Activated naive CD4-positive, alpha-beta T cell treated with anti-CD3 and anti-CD28 coated beads, Interleukin-2, amount 50 U/mL, for 24 hours (primary cell): ENCODE measurements at regions not wholly inside any gene's neighbourhood (a gene's known extent, or its start where the extent isn't known, plus 50 kb on each side); places are given as distances from the start of the nearest gene placed in this dataset.
"Not testable (repeated sequence)": the region's sequence is repeated elsewhere in the genome, so short reads cannot be mapped to it uniquely, and the experiment has no call there.

Experiments used
- H3K27ac Mint-ChIP-seq: one replicate; pipeline ENCODE4 v1.8.0; 2021; ENCODE audit warnings: mild to moderate bottlenecking, mixed read lengths
- H3K27me3 Mint-ChIP-seq: one replicate; pipeline ENCODE4 v1.8.0; 2021; ENCODE audit warnings: mixed read lengths
- H3K36me3 Mint-ChIP-seq: one replicate; pipeline ENCODE4 v1.8.0; 2021; ENCODE audit warnings: mixed read lengths
- H3K4me1 Mint-ChIP-seq: one replicate; pipeline ENCODE4 v1.8.0; 2021; ENCODE audit warnings: mixed read lengths
- H3K4me3 Mint-ChIP-seq: one replicate; pipeline ENCODE4 v1.8.0; 2021; ENCODE audit warnings: mild to moderate bottlenecking, mixed read lengths
- H3K9me3 Mint-ChIP-seq: one replicate; pipeline ENCODE4 v1.8.0; 2021; ENCODE audit warnings: mixed read lengths

DNA sequence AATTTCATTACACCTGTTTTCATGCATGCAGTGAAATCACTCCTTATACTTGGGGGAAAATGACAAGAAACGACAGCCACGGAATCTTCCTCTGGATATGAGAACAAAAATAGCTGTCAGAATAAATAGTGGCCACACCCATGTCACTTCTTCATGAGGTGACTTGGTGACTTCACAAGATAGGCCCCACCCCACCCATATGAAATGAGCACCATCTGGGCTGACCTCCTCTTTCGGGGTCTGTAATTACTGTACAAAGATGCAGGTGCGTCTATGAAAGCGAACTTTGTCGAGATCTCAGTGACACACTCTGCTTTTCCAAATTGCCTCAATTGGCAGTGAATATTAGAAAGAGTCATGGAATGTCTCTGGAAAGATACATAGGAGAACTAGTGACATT is 184.2 kb upstream of the CCN2 start:
- peaks cover 3% of the 10 kb centered on the region for H3K27me3 Mint-ChIP-seq
- H3K4me3 Mint-ChIP-seq: no peak overlapping the region
- H3K4me1 Mint-ChIP-seq: no peaks in the 10 kb centered on the region
- H3K9me3 Mint-ChIP-seq: no peaks in the 10 kb centered on the region
- no peaks in the 10 kb centered on the region for H3K36me3 Mint-ChIP-seq
- no peak overlapping the region for H3K27ac Mint-ChIP-seq

DNA sequence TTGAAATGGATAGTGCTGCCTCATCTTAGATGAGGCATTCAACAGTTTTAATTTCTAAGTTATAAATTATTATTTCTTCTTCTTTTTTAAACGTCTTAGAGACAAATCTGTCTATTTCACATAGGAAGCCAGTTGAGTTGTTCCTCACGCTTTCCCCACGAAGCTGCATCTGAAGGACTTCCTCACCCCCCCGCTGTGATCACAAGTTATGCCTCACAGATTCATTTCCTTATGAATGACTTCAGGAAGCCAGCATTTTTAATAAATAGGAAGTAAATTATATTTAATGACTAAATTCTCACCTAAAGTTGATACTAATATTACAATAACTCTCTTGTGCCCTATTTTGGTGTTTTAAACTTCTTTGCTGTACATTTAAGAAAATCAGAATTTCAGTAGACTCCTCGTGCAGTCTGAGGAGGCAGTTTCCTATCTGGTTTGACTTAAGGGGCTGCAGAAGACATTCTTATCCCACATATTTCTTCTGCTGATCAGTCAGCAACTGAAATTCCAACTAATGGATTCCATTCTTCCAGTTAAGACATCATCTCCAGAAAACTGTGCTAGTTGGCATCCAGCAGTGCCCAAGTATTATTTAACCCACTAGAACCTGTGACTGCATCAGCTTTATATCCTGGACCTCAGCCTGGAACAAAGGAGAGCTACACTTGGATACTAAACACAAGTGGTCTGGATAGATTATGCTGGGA is 182.7 kb upstream of the CCN2 start:
- Mint-ChIP-seq H3K9me3 (no peaks in the 10 kb centered on the region), H3K4me1 (no peaks in the 10 kb centered on the region), H3K36me3 (no peaks in the 10 kb centered on the region), H3K4me3 (no peak overlapping the region), H3K27me3 (peaks cover 3% of the 10 kb centered on the region), H3K27ac (no peak overlapping the region)

DNA sequence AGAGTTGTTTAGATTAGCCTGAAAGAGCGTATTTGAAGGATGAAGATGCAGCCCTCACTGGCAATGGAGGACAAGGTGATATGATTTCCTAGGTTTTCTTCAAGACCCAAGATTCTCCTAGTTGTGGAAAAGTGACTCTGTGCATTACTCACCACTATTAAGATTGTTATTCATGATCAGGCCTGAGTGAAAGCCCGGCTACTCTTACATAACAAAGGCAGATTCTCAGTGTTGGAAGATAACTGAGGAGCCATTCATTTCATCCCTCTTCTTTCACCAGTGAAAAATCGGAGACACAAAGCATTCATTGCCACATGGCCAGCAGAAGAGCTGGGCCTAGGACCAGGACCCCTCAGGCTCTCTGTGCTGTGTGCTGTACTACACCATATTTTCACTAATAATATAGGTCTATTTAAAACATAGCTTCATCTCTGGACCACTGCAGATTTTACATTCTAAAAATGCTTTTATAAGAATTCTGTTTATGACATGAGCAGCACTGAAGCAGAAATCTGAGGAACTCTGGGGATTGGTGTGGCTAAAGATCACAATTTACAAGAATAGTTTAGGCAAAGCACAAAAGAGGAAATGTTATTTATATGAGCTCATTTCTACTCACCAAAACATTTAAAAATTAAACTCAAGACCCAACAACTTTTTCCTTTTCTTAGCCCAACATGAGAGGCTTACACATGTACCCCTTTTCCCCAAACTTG is 181.9 kb upstream of the CCN2 start:
- Mint-ChIP-seq H3K4me3 (no peak overlapping the region), H3K9me3 (no peaks in the 10 kb centered on the region), H3K27me3 (peaks cover 3% of the 10 kb centered on the region), H3K36me3 (no peaks in the 10 kb centered on the region), H3K27ac (no peak overlapping the region), H3K4me1 (no peaks in the 10 kb centered on the region)

DNA sequence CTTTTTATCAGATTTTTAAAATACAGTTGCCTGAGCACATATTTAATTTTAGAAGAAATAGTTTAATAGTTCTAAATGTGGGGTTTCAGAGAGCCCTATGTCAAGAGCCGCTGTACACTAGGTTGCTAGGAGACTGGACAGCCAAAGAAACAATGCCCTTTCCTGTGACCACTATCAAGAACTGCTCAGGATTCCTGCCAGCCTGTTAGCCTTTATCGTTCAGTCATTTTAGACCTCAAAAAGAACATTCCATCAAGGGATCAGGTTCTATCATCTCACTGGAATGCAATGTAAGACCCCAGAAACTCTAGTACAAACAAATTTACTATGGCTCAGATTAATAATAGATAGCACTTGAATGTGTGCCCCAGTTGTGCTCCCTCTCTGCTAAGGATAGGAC is 181.2 kb upstream of the CCN2 start:
- Mint-ChIP-seq H3K4me1 (no peaks in the 10 kb centered on the region), H3K9me3 (no peaks in the 10 kb centered on the region), H3K27ac (no peak overlapping the region), H3K4me3 (no peak overlapping the region), H3K36me3 (no peaks in the 10 kb centered on the region), H3K27me3 (peaks cover 3% of the 10 kb centered on the region)

DNA sequence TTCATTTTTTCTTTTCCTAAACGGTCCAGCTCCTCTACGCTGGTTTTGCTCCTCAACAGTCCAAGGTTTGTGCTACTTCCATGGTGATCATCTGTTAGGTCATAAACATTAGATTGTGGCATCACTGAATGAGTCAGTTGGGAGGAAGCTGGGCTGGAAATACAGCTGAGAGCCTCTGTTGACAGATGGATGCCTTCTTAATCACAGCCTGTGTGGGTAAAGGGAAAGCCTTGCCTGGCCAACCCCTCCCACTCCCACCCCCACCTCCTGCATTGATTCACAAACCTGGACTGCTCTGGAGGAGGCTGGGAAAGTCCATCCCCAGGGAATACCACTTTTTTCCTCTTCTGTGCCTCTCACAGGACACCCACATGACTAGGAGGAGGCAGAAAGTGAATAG is 180.6 kb upstream of the CCN2 start:
- no peak overlapping the region for H3K27ac Mint-ChIP-seq
- H3K4me3 Mint-ChIP-seq: no peak overlapping the region
- peaks cover 7% of the 10 kb centered on the region for H3K27me3 Mint-ChIP-seq
- H3K9me3 Mint-ChIP-seq: no peaks in the 10 kb centered on the region
- H3K36me3 Mint-ChIP-seq: no peaks in the 10 kb centered on the region
- H3K4me1 Mint-ChIP-seq: no peaks in the 10 kb centered on the region

DNA sequence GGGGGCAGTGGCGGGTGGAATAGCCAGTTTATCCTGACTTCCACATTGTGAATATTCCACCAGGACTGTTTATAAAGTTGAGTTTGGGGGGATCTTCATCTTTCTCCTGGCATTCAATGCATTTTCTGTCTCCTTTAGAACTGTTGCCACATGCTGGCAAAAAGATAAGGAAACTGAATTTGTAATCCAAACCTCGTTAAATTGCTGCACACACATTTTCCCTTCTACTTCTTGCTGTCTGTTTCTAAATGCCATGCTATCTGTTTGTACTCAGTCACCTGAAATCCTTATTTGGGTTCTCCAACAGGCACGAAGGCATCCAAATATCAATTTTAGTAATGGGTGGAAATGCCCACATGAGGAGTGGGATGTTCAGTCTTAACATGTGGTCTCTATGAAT is 180.2 kb upstream of the CCN2 start:
- peaks cover 7% of the 10 kb centered on the region for H3K27me3 Mint-ChIP-seq
- H3K9me3 Mint-ChIP-seq: no peaks in the 10 kb centered on the region
- no peak overlapping the region for H3K27ac Mint-ChIP-seq
- no peaks in the 10 kb centered on the region for H3K36me3 Mint-ChIP-seq
- H3K4me3 Mint-ChIP-seq: no peak overlapping the region
- no peaks in the 10 kb centered on the region for H3K4me1 Mint-ChIP-seq

DNA sequence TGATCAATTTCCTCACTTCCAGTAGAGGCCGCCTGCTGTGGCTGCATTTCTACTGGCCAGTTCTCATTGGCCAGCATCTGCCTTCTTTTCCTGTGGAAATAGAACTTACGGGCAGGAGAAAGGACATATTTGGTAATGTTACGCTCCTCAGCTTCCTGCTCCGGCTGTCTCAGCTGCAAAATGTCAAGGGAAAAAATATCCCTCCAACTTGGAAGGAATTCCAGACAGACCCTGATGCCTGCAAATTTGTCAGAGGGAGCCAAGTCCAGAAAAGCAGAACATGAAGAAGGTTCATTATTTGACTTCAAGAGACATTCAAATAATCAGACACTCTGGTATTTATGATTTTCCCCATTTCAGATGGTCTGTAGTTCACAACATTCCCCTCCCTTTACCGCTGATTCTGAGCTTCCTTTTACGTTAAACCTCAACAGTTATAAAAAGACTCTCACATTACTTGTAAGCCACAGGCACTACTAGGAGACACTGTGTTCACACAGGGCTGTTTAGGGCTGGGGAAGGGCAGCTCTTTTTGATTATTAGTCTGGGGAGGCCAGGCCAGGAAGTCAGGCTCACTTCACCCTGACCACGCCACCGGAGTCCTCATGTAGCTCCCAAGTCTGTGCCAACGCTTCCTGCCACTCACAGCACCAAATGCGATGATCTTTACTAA is 179.6 kb upstream of the CCN2 start:
- Mint-ChIP-seq H3K9me3 (no peaks in the 10 kb centered on the region), H3K4me3 (no peak overlapping the region), H3K4me1 (no peaks in the 10 kb centered on the region)

DNA sequence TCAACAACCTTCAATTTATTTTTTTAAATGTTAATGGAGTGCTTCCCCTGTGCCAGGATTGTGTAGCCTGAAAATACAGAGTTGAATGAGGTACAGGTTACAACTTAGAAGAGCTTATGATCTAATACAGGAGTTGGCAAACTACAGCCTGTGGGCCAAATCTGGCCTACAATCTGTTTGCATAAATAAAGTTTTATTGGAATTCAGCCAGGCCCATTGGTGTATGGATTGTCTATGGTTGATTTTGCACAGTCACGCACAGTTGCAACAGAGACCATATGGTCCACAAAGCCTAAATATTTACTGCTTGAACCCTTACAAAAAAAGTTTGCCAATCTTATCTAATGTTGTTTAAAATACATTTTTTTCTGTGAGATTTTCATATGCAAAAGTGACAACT is 177.3 kb upstream of the CCN2 start:
- Mint-ChIP-seq H3K9me3 (no peaks in the 10 kb centered on the region), H3K4me3 (no peak overlapping the region), H3K27ac (no peak overlapping the region), H3K36me3 (no peaks in the 10 kb centered on the region), H3K4me1 (no peaks in the 10 kb centered on the region), H3K27me3 (peaks cover 10% of the 10 kb centered on the region)

More for the DNA sequence above, 179.6 kb upstream of the CCN2 start:
- Mint-ChIP-seq H3K27me3 (peaks cover 7% of the 10 kb centered on the region), H3K36me3 (no peaks in the 10 kb centered on the region), H3K27ac (no peak overlapping the region)

DNA sequence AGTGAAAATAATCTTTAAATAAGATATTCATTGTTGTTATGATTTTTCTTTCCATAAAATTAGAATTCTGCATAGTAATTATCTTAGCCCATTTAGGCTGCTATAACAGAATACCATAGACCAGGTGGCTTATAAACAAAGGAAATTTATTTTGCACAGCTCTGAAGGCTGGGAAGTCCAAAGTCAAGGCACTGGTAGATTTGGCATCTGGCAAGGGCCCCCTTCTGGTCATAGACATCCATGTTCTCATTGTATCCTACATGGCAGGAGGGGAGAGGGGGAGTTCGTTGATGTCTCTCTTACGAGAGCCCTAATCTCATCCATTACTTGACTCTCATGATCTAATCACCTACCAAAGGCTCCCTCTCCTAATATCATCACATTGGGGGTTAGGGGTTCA is 175.0 kb upstream of the CCN2 start:
- Mint-ChIP-seq H3K9me3 (no peaks in the 10 kb centered on the region), H3K36me3 (no peaks in the 10 kb centered on the region), H3K4me3 (no peak overlapping the region), H3K27me3 (peaks cover 10% of the 10 kb centered on the region), H3K4me1 (no peaks in the 10 kb centered on the region), H3K27ac (no peak overlapping the region)

DNA sequence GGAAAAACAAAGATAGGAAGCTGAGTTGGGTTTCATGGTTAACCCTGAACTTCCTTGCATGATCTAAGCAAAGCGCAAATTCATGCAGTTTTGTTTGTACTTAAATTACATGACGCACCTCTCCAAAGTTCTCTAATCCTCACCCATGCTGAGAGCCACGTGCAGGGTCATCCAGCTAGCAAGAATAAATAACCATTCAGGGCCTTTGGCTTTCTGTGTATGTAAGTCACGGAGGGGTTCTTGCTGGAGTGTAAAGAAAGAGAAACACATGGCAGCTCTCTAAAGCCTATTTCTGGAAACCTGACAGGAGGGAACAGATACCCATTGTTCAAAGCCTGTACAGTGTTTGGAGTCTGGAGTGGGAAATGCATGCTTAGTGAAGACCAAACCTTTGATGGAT is 171.7 kb upstream of the CCN2 start:
- H3K27me3 Mint-ChIP-seq: peaks cover 7% of the 10 kb centered on the region
- no peak overlapping the region for H3K27ac Mint-ChIP-seq
- H3K36me3 Mint-ChIP-seq: no peaks in the 10 kb centered on the region
- H3K4me3 Mint-ChIP-seq: no peak overlapping the region
- H3K9me3 Mint-ChIP-seq: no peaks in the 10 kb centered on the region
- no peaks in the 10 kb centered on the region for H3K4me1 Mint-ChIP-seq

DNA sequence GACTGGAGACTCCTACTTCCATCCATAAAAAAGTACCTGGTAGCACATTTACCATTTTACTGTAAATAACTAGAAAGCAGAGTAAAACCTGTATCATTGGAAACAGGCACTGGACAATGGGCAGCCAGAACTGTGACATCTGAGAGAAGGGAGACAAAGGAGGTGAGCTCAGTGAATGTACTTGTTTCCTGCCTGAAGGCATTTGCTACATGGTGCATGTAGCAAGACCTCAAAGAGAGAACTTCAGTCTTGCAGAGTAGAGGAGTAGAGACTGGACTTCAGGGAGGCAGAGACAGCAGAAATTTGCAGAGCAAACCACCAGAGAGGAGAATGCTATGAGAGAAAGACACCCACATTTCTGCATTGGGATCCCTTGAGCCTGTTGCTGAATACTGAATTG is 171.0 kb upstream of the CCN2 start:
- no peaks in the 10 kb centered on the region for H3K36me3 Mint-ChIP-seq
- no peaks in the 10 kb centered on the region for H3K4me1 Mint-ChIP-seq
- no peak overlapping the region for H3K27ac Mint-ChIP-seq
- H3K9me3 Mint-ChIP-seq: no peaks in the 10 kb centered on the region
- H3K4me3 Mint-ChIP-seq: no peak overlapping the region
- H3K27me3 Mint-ChIP-seq: peaks cover 4% of the 10 kb centered on the region

DNA sequence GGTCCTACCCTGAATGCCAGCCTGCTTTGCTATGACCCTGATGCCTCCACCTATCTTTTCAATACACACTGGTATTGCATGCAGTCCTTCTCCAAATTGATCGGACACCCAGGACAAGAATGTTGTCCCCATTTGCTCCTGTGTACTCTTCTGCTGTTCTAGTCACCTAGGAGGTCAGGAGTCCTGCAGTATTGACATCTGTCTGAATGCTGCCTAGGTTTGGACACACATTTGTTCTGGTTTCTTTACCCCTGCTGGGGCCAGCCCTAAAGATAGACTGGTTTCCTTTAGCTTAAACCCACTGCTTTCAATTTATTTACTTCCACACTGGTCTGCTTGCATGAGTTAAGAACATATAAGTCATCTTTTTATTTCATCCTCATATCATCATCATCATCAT is 167.0 kb upstream of the CCN2 start:
- no peaks in the 10 kb centered on the region for H3K36me3 Mint-ChIP-seq

DNA sequence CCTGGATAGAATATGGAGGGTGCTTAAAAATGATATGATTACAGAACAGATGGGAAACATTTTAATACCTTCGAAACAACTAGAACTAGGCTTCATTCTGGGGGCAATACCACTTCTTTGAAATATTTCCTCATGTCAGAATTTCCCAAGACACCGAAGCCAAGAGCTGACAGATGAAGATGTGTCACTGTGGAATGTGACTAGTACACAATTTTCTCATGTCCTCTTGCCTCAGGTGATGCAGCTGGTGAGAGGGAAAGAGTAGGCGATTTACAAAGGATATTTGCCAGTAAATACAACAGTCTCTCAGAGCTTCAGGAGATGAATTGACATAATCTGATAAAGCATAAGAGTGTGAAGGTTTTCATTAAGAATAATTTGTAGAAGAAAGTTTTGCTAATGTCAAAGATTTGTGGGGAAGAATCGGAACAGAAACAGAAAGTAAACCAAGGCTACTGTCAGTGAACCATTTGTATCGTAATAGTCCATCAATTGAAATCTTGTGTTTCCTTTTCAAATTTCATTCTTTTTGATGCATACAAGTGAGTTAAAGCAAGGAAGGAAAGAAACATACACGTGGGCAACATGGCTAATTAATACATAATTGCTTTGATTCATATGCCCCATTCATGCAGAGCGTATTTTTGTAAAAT is 164.7 kb upstream of the CCN2 start:
- no peak overlapping the region for H3K27ac Mint-ChIP-seq
- no peaks in the 10 kb centered on the region for H3K4me1 Mint-ChIP-seq
- H3K9me3 Mint-ChIP-seq: no peaks in the 10 kb centered on the region
- H3K27me3 Mint-ChIP-seq: no peaks in the 10 kb centered on the region
- H3K4me3 Mint-ChIP-seq: no peak overlapping the region
- H3K36me3 Mint-ChIP-seq: no peaks in the 10 kb centered on the region

More for the DNA sequence above, 167.0 kb upstream of the CCN2 start:
- Mint-ChIP-seq H3K27me3 (no peaks in the 10 kb centered on the region), H3K27ac (no peak overlapping the region), H3K4me1 (no peaks in the 10 kb centered on the region), H3K4me3 (no peak overlapping the region), H3K9me3 (no peaks in the 10 kb centered on the region)

DNA sequence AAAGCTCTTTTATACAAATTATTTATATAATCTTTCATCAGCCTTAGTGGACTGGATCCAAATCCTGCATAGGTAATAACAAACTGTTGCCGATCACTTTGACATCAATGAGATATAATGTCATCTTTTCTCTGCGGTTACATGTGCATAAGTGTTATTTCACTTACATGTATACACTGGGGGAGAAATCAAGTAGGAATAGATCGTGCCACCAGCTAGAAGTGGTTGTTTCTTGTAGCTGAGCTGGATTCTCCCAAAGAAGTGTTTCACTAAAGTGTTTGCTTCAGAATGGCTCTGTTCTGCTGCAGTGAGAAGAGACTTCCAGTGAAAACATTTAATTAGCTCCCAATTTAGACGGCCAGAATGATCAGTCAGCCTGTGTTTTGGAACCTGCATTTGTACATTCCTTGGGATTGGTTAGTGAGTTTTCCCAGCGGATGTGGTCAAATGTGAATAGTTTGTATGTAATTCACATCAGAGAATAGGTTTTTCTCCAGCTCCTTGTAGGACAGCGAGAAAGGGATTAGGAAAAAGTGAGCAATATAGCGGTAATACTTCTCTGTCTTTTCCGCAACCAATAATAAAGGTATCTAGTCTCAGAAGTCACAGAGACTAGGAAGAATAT is 163.1 kb upstream of the CCN2 start:
- Mint-ChIP-seq H3K4me3 (no peak overlapping the region), H3K4me1 (no peaks in the 10 kb centered on the region), H3K27me3 (no peaks in the 10 kb centered on the region), H3K27ac (no peak overlapping the region), H3K9me3 (peaks cover 4% of the 10 kb centered on the region), H3K36me3 (no peaks in the 10 kb centered on the region)

DNA sequence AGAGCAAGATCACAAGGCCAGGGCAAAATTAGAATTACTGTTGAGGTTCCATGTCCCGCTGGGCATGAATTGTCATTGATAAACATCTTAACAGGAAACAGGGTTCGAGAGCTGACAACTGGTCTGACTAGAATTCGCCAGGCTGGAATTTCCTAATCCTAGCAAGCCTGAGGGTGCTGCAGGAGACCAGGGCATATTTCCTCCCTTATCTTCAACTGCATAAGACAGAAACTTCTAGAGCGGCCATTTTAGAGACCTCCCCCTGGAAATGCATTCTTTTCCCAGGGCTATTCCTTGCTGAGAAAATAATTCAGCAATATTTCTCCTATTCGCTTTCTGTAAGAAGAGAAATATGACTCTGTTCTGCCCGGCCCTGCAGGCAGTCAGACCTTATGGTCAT is 158.6 kb upstream of the CCN2 start:
- H3K4me1 Mint-ChIP-seq, H3K36me3 Mint-ChIP-seq, H3K9me3 Mint-ChIP-seq, H3K27me3 Mint-ChIP-seq, H3K27ac Mint-ChIP-seq, H3K4me3 Mint-ChIP-seq: not testable (repeated sequence)
